ENCODE measurements at regions not wholly inside any gene's neighbourhood (a gene's known extent, or its start where the extent isn't known, plus 50 kb on each side); places are given as distances from the start of the nearest gene placed in this dataset.

DNA sequence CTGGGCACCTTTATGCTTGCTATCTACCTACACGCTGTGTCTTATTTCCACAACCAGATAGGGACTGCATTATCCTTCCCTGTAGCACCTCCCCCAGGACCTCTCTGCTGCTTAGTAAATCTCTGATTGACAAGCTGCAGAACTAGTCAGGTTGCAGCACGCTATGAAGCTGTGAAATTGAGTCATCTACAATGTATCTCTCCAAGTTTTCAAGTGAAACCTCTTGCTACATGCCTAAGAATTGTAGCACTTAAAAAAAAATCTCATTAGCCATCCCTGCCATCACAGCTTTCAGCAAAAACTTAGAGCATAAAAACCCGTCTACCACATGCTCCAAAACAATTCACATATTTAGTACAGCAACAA lies 69.7 kb upstream of the FGFR2 start:
- TF ChIP-seq ZBTB1 (tag by site-specific recombination; IDR thresholded peaks at IDR 0.05) (no peak), ZNF133 (tag by site-specific recombination; IDR thresholded peaks at IDR 0.05) (no peak), SCRT2 (tag by site-specific recombination; IDR thresholded peaks at IDR 0.05) (no peak), HOXD13 (CRISPR knock-in tag; IDR thresholded peaks at IDR 0.05; ENCODE audit: borderline replicate concordance) (no peak), ZNF747 (tag by site-specific recombination; IDR thresholded peaks at IDR 0.05) (no peak), ZNF416 (tag by site-specific recombination; IDR thresholded peaks at IDR 0.05) (no peak), SP2 (tag by site-specific recombination; IDR thresholded peaks at IDR 0.05) (no peak), CTCF (tag by site-specific recombination; IDR thresholded peaks at IDR 0.05) (no peak), OSR2 (tag by site-specific recombination; IDR thresholded peaks at IDR 0.05) (no peak), ZNF670 (tag by site-specific recombination; IDR thresholded peaks at IDR 0.05; ENCODE audit: low read depth) (no peak), ZNF580 (tag by site-specific recombination; IDR thresholded peaks at IDR 0.05) (no peak)
- TF ChIP-seq, protein P1, sequence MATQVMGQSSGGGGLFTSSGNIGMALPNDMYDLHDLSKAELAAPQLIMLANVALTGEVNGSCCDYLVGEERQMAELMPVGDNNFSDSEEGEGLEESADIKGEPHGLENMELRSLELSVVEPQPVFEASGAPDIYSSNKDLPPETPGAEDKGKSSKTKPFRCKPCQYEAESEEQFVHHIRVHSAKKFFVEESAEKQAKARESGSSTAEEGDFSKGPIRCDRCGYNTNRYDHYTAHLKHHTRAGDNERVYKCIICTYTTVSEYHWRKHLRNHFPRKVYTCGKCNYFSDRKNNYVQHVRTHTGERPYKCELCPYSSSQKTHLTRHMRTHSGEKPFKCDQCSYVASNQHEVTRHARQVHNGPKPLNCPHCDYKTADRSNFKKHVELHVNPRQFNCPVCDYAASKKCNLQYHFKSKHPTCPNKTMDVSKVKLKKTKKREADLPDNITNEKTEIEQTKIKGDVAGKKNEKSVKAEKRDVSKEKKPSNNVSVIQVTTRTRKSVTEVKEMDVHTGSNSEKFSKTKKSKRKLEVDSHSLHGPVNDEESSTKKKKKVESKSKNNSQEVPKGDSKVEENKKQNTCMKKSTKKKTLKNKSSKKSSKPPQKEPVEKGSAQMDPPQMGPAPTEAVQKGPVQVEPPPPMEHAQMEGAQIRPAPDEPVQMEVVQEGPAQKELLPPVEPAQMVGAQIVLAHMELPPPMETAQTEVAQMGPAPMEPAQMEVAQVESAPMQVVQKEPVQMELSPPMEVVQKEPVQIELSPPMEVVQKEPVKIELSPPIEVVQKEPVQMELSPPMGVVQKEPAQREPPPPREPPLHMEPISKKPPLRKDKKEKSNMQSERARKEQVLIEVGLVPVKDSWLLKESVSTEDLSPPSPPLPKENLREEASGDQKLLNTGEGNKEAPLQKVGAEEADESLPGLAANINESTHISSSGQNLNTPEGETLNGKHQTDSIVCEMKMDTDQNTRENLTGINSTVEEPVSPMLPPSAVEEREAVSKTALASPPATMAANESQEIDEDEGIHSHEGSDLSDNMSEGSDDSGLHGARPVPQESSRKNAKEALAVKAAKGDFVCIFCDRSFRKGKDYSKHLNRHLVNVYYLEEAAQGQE (tag by site-specific recombination; IDR thresholded peaks at IDR 0.05): no peak
- TF ChIP-seq, protein P2, sequence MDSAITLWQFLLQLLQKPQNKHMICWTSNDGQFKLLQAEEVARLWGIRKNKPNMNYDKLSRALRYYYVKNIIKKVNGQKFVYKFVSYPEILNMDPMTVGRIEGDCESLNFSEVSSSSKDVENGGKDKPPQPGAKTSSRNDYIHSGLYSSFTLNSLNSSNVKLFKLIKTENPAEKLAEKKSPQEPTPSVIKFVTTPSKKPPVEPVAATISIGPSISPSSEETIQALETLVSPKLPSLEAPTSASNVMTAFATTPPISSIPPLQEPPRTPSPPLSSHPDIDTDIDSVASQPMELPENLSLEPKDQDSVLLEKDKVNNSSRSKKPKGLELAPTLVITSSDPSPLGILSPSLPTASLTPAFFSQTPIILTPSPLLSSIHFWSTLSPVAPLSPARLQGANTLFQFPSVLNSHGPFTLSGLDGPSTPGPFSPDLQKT (IDR thresholded peaks at IDR 0.05; ENCODE audit: borderline replicate concordance, low read depth, low read length): no peak
- TF ChIP-seq, protein P3, sequence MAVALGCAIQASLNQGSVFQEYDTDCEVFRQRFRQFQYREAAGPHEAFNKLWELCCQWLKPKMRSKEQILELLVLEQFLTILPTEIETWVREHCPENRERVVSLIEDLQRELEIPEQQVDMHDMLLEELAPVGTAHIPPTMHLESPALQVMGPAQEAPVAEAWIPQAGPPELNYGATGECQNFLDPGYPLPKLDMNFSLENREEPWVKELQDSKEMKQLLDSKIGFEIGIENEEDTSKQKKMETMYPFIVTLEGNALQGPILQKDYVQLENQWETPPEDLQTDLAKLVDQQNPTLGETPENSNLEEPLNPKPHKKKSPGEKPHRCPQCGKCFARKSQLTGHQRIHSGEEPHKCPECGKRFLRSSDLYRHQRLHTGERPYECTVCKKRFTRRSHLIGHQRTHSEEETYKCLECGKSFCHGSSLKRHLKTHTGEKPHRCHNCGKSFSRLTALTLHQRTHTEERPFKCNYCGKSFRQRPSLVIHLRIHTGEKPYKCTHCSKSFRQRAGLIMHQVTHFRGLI (tag by site-specific recombination; IDR thresholded peaks at IDR 0.05): no peak
